Inflammatory macrophage (primary cell): ENCODE measurements at regions not wholly inside any gene's neighbourhood (a gene's known extent, or its start where the extent isn't known, plus 50 kb on each side); places are given as distances from the start of the nearest gene placed in this dataset.
"Not testable (repeated sequence)": the region's sequence is repeated elsewhere in the genome, so short reads cannot be mapped to it uniquely, and the experiment has no call there.

ENCODE experiments used
- DNase-seq, 2 donors: peaks; one replicate each; pipeline ENCODE4 v3.0.0-alpha.2; 2020 to 2022

DNA sequence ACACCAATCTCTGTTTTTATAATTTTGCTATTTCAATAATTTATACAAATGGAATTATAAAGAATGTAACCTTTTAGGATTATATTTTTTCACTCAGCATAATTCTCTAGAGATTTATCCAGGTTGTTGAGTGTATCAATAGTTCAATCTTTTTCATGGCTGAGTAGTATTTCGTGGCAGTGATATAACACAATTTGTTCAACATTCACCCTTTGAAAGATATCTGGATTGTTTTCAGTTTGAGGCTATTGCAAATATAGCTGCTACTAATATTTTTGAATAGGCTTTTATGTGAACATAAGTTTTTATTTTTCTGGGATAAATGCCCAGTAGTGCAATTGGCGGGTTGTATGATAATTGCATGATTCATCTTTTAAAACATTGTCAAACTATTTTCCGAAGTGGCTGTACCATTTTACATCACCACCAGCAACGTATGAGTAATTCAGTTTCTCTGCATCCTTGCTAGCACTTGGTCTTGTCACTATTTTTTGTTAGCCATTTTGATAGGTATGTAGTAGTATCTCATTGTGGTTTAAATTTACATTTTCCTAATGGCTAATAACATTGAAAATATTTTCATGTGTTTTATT lies 55.6 kb upstream of the ABCD3 start:
- DNase-seq, result no peak

DNA sequence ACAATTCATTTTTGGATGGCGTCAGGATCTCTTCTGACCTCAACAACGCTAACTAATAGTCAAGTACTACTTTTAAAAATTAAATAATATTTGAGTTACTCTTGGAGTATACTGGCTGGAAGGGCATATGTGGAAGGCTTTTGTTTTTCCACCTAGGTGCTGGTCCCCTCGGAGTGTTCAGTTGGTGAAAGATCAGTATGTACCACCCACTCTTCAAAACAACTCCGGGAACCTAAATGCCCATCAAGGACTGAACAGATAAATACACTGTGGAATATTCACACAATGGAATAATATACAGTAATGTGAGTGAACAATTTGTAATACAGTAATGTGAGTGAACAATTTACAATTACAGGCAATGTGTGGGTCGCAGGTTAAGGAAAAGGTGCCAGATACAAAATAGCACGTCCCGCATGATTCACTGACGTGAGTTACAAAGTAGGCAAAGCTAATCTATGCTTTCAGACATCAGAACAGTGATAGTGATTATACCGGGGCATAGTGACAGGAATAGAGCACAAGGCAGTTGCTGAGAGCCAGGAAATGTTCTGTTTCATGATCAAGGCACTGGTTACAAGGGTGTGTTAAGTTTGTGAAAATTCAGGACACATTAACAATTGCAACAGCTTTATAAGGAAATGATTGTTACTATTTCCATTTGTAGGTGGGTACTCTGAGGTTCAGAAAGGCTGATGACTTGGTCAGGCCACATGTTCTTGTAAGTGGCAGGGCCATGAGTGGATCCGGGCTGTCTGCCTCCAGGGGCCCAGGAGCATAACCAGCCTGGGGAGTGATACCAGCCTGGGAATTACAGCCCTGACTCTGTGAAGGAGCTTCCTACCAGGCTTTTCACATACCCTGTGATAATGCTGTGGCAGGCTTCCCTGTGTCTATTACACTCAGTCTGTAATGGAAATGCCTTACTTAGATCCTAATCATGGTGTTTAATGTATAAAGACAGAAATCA lies 59.3 kb upstream of the ABCD3 start:
- DNase-seq, result no peak

DNA sequence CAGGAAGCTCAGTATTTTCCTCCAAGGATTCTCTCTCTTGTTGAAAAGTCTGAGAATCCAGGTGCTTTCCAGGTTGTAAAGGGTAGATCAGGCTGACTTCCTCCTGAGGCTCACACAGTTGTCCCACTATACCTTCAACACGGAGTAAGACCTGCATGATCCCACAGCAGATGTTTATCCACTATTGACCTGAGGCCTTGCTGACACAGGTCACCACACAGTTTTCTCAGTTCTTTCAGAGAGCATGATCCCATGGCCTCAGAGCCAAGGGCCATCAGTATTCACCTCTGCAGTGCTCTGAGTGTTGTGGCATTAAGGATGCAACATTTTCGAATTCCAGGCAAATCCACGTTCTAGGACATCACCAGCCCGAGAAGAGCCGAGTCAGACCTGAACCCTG lies 60.5 kb upstream of the ABCD3 start:
- no peak for DNase-seq

DNA sequence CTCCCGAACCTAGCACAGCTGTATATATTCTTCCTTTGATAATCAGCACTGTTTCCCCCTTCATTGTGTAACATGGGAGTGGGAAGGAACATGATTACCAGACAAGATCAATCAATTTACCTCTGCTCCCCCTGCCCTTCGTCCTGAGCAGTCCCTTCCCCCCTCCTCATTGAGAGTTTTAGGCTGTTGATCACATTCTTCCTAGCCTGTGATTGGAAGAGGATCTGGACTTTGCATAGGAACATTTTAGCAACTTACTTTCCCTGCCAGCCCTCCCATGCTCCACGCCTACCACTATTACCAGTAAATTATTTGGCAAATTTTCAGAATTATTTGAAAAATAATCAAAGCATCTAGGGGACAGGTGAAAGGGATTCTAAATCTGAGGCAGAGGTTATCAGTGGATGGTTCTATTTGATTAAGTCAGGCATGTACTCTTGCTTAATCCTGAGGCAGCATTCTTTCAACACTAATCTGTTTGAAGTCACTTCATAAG lies 62.7 kb upstream of the ABCD3 start:
- no peak for DNase-seq

DNA sequence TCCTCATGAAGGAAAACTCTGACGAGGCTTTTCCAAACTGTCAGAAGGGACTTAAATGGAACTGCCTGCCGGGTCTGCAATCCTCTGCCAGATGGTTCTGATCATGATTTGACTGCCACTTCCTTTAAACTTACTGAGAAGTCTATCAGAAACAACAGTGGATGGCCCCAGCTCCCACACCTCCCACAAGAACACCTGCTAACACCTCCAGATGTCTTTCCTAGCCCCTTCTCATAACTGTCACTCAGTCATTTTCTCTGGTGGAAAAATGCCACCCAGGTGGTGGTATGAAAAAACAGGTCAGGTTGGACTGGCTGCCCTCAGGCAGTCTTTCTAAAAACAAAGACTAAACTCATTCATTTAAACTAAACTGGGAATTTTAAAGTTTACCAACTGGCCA lies 66.7 kb upstream of the ABCD3 start:
- no peak for DNase-seq

DNA sequence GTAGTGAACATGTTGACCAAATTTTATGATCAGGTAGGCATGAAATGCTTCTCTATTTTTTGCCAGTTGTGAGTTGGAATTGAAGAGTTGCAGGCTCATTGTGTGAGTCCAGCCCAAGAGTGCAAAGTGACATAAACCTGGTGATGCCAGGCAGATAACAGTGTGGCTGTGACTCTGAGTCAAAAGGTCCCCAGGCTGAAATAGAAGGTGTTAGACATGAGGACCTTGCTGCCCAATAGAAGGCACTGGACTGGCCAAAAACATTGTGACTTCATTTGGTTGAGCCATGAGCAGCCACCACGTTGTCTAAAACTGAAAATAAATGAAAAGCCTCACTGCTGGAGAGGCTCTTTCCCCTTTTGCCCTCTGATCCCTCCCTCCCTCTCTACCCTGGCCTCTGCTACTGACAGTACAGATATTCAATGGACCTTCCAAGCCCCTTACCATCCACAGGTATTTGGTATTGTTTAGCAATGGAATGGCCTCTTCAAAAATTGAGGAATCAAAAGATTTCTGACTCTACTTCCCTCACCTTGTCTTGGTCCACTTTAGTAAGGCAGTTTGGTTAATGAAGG lies 67.8 kb upstream of the ABCD3 start:
- no peak for DNase-seq

DNA sequence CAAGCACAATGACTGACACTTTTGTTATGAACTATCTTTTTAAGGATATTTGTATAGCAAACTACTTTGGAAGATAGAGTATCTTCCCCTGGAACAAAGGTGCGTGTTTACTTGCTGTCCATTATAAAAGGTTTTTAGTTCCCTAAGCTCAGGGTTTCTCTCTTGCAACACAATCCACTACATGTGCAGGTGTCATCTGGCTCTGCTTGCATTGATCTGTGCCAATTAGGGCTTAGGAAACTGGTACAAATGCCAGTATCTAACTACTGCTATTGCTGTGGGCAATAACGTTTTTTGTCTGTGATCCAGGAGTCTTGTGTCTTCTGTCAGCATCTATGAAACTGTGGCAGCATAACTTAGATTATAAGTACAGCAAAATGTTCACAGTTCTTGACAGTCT lies 68.3 kb upstream of the ABCD3 start:
- no peak for DNase-seq

DNA sequence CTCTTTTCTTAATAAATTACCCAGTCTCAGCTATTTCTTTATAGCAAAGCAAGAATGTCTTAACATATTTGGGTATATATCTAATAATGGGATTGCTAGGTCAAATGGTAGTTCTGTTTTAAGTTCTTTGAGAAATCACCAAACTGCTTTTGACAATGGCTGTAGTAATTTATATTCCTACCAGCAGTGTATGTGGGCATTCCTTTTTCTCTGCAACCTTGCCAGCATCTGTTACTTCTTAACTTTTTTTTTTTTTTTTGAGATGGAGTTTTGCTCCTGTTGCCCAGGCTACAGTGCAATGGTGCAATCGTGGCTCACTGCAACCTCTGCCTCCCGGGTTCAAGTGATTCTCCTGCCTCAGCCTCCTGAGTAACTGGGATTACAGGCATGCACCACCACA lies 69.8 kb upstream of the ABCD3 start:
- not testable (repeated sequence) for DNase-seq

DNA sequence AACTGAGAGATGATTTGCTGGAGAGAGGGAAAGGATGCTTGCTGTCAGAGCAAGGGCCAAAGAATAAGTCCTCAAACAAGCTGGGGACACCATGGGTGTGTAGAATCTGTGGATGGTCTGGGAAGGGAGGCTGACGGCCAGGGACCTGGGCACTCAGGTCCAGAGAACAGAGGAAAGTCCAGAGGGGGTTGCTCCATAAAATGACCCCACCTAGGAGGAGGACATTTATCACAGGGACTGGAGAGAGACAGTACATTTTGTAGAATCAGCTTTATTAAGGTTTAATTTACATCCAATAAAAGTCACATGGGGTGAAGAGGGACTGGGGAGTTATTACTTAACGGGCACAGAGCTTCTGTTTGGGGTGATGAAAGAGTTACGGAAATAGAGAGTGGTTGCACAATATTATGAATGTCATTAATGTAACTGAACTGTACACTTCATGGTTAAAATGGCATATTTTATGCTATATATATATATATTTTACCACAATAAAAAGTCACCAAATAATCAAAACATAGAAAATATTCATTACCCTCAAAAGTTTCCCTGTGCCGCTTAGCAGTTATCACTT lies 73.0 kb upstream of the ABCD3 start:
- DNase-seq, result peak; percentile 40 to 81

DNA sequence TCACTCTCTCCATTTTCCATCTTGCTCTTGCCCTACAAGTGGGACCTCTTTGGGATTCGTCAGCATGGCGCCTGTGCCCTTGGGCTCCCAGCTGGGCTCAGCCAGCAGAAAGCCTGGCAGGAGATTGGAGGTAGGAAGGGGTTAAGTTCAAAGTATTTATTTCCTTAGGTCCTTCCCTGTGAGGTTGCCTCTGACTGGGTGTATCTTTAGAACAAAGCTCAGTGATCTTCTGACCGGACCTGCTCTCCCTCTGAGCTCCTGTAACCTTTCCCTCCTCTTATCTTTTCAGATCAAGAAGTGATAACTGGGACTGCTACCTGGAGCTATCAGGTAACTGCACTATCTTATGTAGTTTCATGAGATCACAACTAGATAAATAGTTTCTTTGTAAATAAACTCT lies 75.8 kb upstream of the ABCD3 start:
- DNase-seq, result no peak

DNA sequence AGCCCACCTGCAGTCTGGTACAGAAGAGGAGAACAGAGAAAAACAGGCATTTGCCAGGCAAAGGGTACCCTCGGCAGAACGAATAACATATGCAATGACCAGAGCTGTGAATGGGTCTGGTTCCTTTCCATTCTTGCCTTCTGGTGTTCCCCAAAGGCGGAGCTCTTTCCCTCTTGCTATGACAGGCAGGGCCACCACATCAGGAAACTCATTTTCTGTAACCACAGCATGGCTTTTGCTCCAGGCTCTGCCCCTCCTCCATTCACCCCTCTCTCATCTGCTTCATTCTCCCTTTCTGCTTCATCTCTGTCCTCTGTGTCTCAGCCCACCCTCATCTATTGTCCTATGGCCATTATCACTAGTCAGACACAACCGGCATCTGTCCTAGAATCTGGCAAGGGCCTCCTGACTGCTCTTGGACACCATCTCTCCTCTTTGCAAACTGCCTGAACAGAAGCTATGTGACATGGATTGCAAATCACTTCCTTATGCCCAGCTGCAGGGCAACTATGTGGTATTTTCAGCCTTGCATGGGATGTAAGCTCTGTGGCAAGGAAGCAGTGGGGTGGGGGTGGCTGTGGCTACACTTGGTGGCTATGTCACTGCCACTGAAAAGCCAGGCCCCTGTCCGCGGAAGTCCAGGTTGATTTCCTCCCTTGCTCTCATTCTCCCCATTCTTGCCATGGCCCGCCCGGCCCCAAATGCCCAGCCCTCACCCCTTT lies 78.8 kb upstream of the ABCD3 start:
- DNase-seq, result peak; percentile 49 to 58

DNA sequence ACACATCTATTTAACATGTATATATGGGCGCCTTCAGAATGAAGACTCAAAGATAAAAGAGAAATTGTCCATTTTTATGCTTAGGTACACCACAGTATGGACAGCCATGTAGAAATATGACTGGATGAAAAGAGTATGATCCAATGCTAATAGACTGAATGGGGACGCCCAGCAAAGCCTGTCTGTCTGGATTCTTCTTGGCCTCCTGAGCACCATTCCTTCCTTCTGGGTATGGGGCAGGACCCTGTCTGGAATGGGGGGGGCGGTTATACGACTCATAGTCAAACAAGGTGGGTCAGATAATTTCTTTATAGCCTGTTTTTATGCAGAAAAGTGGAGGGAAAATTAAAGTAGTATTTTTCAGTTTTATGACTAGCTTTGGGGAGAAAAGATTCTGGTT lies 81.2 kb upstream of the ABCD3 start:
- no peak for DNase-seq

DNA sequence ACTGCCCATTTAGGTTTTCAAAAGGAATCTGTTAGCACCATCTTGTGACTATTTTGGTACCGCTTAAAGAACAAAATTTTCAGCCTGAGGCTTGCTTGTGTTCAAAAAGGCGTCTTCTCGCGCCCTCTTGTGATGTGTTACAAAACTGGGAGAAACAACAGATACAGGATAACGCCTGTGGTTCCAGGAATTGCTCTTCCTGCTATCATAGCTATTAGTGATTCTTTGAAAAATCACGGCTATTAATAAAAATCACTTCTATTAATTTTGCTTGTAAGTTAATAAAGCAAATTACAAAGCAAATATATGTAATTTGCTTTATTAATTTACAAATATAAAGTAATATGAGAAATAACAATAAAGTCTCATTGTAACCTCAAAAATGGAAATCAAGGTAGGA lies 82.2 kb upstream of the ABCD3 start:
- DNase-seq, result peak; percentile 83 to 84

DNA sequence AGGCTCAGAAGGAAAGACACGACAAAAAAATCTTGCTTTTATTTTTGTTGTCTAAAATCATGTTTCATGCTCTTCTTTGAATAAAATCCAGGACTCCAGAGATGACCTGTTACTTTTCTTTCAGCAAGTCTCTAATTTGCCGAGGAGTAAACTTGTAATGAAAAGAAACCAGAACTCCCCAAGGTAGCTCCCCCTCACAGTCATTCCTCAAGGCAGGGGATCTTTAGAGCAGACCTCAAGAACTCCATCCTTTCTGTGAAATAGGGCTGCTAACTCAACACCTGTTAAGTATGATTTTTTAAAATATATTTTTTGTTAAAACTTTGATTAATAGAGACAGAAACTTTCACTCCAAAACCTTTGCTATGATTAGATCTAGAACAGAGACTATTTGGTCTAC lies 82.7 kb upstream of the ABCD3 start:
- DNase-seq, result no peak

DNA sequence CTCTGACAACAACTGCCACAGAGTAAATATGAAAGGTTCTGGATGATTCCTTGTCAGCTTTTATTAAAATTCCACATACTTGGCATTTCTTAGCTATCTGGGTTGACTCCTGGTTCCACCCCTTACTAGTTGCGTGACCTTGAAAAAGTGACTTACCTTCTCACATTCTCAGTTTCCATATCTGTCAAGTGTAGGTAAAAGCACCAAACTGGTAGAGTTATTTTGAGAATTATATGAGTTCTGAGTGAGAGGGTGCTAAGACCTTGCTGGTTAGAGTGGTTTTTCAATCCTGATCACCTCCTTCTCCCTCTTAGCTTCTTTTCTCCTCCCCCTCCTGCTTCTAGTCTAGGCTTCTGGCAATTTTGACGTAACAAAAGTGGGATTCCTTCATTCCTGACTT lies 83.4 kb upstream of the ABCD3 start:
- DNase-seq, result no peak

DNA sequence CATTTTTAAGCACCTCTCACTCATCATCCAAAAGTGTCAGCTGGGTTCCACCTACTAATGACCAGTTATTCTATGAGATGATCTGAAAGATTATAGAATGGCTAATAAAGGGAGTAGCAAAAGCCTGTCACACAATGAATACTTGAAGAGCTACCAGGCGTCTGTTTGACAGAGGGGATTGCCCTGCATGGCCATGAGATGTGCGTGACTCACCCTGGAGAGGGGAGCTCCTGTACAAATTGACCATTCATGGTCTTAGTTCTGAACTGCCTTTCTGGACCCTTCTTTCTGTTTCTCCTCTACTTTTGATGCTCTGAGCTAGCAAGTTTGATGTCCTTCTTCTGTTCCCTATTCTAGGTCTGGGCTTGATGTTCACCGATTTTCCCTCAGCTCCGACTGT lies 85.2 kb upstream of the ABCD3 start:
- no peak for DNase-seq

DNA sequence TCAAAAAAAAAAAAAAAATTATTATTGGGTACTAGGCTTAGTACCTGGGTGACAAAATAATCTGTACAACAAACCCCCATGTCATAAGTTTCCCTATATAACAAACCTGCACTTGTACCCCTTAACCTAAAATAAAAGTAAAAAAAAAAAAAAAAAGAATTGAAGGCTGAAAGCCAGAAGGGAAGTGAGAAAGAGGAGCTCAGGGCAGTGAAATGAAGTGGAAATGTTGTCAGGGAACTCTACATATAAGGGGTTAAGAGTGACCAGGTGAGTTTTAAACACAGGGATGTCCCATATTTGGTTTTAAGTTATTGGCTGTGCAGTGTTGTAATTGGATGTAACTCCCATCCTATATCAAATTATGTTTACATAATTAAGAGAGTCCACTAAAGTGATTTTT lies 85.7 kb upstream of the ABCD3 start:
- no peak for DNase-seq

DNA sequence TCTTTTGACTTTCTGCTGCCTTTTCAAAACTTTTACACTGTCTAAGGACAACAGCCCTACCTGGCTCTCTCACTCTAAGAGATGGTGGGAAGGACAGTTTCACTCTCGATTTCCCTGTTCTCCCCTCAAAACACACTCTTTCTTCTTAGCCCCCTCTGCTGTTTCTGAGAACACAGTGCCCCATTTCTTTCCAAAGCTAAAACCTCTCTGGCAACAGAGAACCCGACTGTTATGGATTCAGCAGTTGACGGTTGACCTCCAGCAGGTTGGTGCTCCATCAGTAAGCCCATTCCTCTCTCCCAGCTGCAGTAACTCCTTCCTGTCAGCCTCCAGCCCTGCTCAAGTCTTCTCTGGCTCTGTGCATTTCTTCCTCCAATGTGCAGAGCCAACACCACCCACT lies 88.2 kb upstream of the ABCD3 start:
- DNase-seq, result no peak

DNA sequence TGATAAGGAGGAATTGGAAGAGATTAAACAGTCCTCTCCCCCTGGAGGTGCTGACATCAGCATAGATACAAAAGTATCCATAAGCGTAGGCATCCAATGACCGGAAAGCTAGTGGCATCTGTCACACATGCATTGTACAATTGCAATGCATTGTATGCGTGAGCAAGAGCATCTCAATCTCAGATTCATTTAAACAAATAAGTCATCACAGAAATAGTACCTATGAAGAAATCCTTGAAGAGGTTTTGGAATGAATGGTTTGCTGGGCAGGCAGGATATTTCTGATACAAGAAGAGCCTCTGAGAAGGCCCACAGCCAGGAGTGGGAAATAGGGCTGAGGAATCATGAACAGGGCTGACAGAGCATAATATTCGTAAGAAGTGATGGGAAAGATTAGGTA lies 88.9 kb upstream of the ABCD3 start:
- no peak for DNase-seq

DNA sequence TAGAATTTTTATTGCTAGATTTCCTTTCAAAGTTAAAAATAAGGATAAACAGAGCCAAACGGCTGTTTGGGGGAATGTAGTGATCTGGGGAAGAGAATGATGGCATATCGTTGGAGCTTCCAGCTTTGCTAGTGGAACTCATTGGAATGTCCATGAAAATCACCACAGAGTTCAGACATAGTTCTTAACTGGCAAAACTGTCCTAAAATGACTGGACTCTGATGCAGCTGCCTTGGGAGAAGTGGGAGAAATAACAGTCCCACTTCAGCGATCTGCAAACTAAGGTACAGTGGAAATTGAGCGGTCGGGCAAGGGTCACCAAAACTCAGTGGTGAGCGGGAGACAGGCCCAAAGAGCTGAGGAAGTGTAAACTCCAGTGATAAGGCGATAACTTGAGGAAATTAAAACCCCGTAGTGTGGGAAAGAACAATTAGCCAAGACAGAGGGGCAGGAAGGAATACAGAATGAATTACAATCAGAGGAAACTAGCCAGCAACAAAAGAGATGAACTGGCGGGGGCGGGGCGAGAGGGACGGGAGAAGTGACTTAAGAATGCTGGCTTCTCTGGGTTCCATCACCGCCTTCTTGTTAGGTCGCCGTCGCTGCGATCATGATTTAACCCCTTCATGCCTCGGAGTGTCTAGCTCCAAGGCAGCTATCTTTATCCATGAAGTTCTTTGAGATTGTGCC lies 89.8 kb upstream of the ARHGAP29 start:
- no peak for DNase-seq

DNA sequence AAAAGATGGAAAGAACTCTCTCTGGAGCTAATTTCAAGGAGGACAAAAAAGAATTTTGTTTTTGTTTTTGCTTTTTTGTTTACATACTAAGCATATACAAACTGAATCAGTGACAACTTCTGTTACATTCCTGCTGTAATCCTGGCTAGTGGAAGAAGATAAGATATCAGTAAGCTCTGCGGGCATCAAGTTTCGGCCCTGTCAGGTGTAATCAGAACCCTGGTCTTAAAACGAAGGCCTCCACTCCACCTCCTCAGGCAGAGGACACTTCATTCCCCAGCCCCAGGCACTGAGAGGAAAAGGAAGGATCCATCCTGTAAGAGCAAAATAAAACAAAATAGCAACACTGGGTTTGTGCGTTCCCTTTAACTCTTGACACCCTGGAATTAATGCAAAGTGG lies 88.9 kb upstream of the ARHGAP29 start:
- no peak for DNase-seq
